SU-DHL-6 (cell line): ENCODE measurements at regions not wholly inside any gene's neighbourhood (a gene's known extent, or its start where the extent isn't known, plus 50 kb on each side); places are given as distances from the start of the nearest gene placed in this dataset.

Source experiments
- H2AFZ ChIP-seq: fragments of 200-600 bp; sonication (generic); 2 replicates; pipeline ENCODE4 v1.6.1; 2014; ENCODE audit warnings: low read depth, mild to moderate bottlenecking, moderate library complexity, mixed read lengths, antibody characterized with exemption, low read length; ENCODE audit not compliant: severe bottlenecking
- H3F3A ChIP-seq: fragments of 200-600 bp; shearing (Covaris generic); 2 replicates; pipeline ENCODE4 v1.6.0; 2016; ENCODE audit warnings: antibody characterized with exemption, mild to moderate bottlenecking; ENCODE audit not compliant: insufficient read depth
- H3K27ac ChIP-seq: fragments of 200-600 bp; sonication (generic); 2 replicates; pipeline ENCODE4 v1.5.1; 2016; ENCODE audit warnings: low read depth, mild to moderate bottlenecking, low read length, moderate library complexity, mixed read lengths
- H3K27me3 ChIP-seq: fragments of 200-600 bp; sonication (generic), shearing (Covaris generic); 2 replicates; pipeline ENCODE4 v1.6.0; 2014; ENCODE audit warnings: mild to moderate bottlenecking, low read length
- H3K36me3 ChIP-seq: fragments of 200-600 bp; sonication (generic); 2 replicates; pipeline ENCODE4 v1.6.1; 2014; ENCODE audit warnings: mild to moderate bottlenecking, low read length, mixed read lengths
- H3K4me2 ChIP-seq: fragments of 300-600, 200-600 bp; shearing (Covaris generic), sonication (generic); 2 replicates; pipeline ENCODE4 v1.6.0; 2014; ENCODE audit warnings: low read length, low read depth, mild to moderate bottlenecking; ENCODE audit not compliant: poor library complexity, severe bottlenecking
- H3K4me3 ChIP-seq: fragments of 200-600 bp; sonication (generic); 2 replicates; pipeline ENCODE4 v1.5.1; 2014; ENCODE audit warnings: antibody characterized with exemption, low read length, mild to moderate bottlenecking, mixed read lengths; ENCODE audit not compliant: insufficient read depth, poor library complexity, severe bottlenecking
- H3K79me2 ChIP-seq: fragments of 200-600 bp; sonication (generic); 2 replicates; pipeline ENCODE4 v1.6.1; 2014; ENCODE audit warnings: mild to moderate bottlenecking, low read length, moderate library complexity; ENCODE audit not compliant: insufficient read depth
- H3K9ac ChIP-seq: fragments of 200-600 bp; sonication (generic); 2 replicates; pipeline ENCODE4 v1.7.0; 2014; ENCODE audit warnings: mild to moderate bottlenecking, low read length
- H3K9me2 ChIP-seq: fragments of 200-600 bp; sonication (generic); replicated peaks from 2 replicates; pipeline ENCODE4 v1.6.1; 2014; ENCODE audit warnings: low read length; ENCODE audit not compliant: insufficient read depth
- H3K9me3 ChIP-seq: fragments of 200-600 bp; sonication (generic); 2 replicates; pipeline ENCODE4 v1.6.1; 2014; ENCODE audit warnings: low read length, mixed read lengths; ENCODE audit not compliant: insufficient read depth
- H4K20me1 ChIP-seq: fragments of 200-600 bp; sonication (generic); 2 replicates; pipeline ENCODE4 v1.6.1; 2014; ENCODE audit warnings: low read depth, mild to moderate bottlenecking, antibody characterized with exemption, low read length, moderate library complexity, mixed read lengths
- CTCF ChIP-seq: fragments of 200-600 bp; sonication (generic); IDR thresholded peaks from one replicate; pipeline ENCODE4 v1.5.1; 2017; ENCODE audit warnings: antibody characterized with exemption, mild to moderate bottlenecking, low read length, moderate library complexity; ENCODE audit not compliant: insufficient read depth, poor library complexity, severe bottlenecking
- EZH2phosphoT487 ChIP-seq: fragments of 200-600 bp; sonication (generic), shearing (Covaris generic); conservative IDR thresholded peaks from 2 replicates; pipeline ENCODE4 v1.6.1; 2018; ENCODE audit warnings: mild to moderate bottlenecking, antibody characterized with exemption, low read length, moderate library complexity, mixed read lengths

GRCh38 chr14:81743605-81744004 lies 210.0 kb upstream of the SEL1L start:
- no peaks in the 10 kb centered on the region for H3K36me3 ChIP-seq
- TF ChIP-seq CTCF (no peak), EZH2phosphoT487 (no peak)
- H3F3A ChIP-seq: no peaks in the 10 kb centered on the region
- no peaks in the 10 kb centered on the region for H3K27me3 ChIP-seq
- H3K9ac ChIP-seq: no peak overlapping the region
- H3K9me2 ChIP-seq: no peaks in the 10 kb centered on the region
- no peak overlapping the region for H3K4me3 ChIP-seq
- no peak overlapping the region for H3K27ac ChIP-seq
- H3K9me3 ChIP-seq: no peaks in the 10 kb centered on the region; the same call in 1 of the 2 replicates
- no peaks in the 10 kb centered on the region for H4K20me1 ChIP-seq
- no peak overlapping the region for H3K4me2 ChIP-seq
- H3K79me2 ChIP-seq: no peaks in the 10 kb centered on the region
- no peak overlapping the region for H2AFZ ChIP-seq

DNA sequence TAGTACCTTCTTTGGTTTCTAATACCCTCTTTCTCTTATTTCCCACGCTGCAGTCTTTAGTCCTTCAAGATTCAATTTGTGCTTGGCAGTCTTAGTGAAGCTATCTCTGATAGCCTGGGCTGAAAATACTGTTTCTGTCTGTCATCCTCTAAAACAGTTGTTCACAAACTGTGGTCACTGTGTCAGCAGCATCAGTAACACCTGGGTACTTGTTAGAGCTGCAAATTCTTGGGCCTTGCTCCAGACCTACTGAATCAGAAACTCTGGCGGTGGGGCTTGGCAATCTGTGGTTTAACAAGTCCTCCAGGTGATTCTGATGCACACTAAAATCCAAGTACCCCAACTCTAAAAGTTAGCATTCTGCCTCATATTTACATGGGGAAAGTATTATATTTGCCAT lies 217.5 kb upstream of the SEL1L start:
- Histone ChIP-seq H3K4me3 (no peak overlapping the region), H3K79me2 (no peaks in the 10 kb centered on the region), H3K27me3 (no peaks in the 10 kb centered on the region), H3K4me2 (no peak overlapping the region), H3F3A (no peaks in the 10 kb centered on the region), H3K27ac (no peak overlapping the region), H3K9me2 (no peaks in the 10 kb centered on the region), H3K36me3 (no peaks in the 10 kb centered on the region), H3K9ac (no peak overlapping the region), H2AFZ (no peak overlapping the region), H4K20me1 (no peaks in the 10 kb centered on the region), H3K9me3 (no peaks in the 10 kb centered on the region)
- TF ChIP-seq EZH2phosphoT487 (no peak), CTCF (no peak)

- H3F3A ChIP-seq: no peaks in the 10 kb centered on the region
- no peak overlapping the region for H3K4me2 ChIP-seq
- no peaks in the 10 kb centered on the region for H3K36me3 ChIP-seq
- H4K20me1 ChIP-seq: no peaks in the 10 kb centered on the region
- no peak overlapping the region for H2AFZ ChIP-seq
- H3K4me3 ChIP-seq: no peak overlapping the region
- no peaks in the 10 kb centered on the region for H3K79me2 ChIP-seq
- H3K9ac ChIP-seq: no peak overlapping the region
- H3K27ac ChIP-seq: no peak overlapping the region
- H3K27me3 ChIP-seq: no peaks in the 10 kb centered on the region
- H3K9me3 ChIP-seq: no peaks in the 10 kb centered on the region
- TF ChIP-seq EZH2phosphoT487: no peak
- no peak for TF ChIP-seq CTCF
- H3K9me2 ChIP-seq: no peaks in the 10 kb centered on the region
Observed at GRCh38 chr14:81759541-81759940, 225.9 kb upstream of the SEL1L start.
